NCI-H2107 treated with DMSO at 0.1 percent for 48 hours (cell line): ENCODE measurements at regions not wholly inside any gene's neighbourhood (a gene's known extent, or its start where the extent isn't known, plus 50 kb on each side); places are given as distances from the start of the nearest gene placed in this dataset.

ENCODE experiments used
- DNase-seq: peaks from one replicate; lab custom pipeline; 2025; ENCODE audit not compliant: unreplicated experiment; lab: John Stamatoyannopoulos, UW

DNA sequence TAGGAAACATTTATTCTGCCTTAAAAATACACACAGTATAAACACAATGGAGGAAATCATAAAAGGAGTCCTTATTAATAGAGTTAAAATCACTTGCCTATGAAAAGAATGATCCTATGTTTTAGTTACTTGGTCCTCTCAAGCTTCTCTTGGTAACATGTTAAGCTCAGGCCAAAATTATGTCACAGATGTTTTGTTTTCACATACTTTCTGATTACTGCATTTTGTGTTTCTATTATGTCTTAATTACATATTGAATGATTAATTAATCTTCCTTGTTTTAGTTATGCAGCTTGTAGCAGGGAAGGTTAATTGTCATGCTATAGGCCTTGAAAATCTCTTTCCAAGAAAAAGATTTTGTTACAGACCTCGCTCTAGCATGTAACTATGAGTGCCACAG lies 406.0 kb downstream of the PLA2G4A start:
- no peak for DNase-seq

DNA sequence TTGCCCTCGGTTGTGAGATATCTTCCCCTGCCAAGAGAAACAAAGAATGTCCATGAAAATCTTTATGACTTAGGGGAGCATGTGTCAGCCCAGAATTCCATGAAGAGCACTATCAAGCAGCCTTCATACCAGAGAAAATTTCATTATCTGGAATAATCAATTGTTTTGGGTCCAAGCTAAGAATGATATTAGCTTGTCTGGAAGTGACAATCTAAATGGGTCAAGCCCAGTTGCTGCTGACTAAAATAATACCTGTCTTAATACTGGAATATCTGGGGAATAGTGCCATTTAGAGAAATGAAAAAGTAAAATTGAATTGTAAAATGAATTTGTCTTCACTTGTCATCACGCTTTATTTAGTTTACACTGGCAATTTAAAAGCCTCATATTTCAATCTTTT lies 407.4 kb downstream of the PLA2G4A start:
- DNase-seq = no peak

DNA sequence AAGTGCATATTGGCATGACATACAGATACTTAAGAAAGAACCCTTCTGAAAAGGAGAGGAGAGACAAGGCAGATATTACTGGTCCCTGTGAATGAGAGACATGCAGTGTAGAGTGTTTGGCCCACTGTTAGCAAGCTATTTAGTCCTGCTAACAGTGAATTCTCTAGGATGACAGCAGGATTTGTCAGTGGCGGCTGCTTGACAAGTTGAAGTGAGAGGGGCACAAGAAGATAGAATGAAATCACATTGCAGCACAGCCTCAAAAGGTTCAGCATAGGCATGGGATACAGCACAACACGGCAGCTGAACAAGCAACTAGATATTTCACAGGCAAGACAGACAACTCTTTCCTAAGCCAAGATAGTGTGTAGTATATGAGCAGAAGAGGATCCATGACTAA lies 407.9 kb downstream of the PLA2G4A start:
- DNase-seq = no peak

GRCh38 chr1:187237542-187237941 lies 408.8 kb downstream of the PLA2G4A start:
- DNase-seq = no peak

DNA sequence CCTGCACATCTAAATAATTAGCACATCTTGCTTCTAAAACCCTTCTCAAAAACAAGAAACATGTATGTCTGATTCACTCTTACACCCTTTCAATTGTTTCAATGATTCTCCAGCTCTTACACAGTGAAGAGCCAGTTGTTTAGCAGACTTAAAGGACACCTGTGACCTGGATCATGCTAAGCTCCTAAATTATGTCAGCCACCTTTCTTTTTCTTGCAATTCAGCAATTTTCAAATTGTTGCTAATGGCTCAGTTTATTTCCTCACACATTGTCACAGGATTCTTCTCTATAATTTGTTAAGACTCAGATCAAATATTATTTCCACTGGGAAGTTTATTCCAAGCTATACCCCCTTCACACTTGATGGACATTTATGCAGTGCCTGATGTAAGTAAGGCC lies 413.2 kb downstream of the PLA2G4A start:
- no peak for DNase-seq

DNA sequence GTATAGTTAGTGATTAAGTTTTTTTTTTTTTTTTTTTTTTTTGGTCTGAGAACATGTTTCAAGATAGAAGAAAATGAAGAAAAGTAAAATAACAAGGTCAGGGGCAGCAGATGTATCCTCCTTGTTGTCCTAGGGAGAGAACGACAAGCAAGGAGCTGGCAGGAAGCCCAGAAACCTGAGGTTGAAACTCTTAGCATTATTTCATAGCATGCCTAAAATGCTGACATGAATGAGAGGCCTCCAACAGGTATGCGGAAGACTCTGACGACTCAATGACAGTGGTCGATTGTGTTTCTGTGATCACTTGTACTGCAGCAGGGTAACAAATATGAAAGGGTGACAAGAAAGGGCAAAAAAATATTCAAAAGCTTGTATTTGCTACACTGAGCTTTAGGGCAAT lies 415.9 kb downstream of the PLA2G4A start:
- peak; percentile 46 for DNase-seq

- no peak for DNase-seq
Observed at GRCh38 chr1:187245201-187245600, 416.5 kb downstream of the PLA2G4A start.

GRCh38 chr1:187249196-187249595 lies 420.4 kb downstream of the PLA2G4A start:
- no peak for DNase-seq

DNA sequence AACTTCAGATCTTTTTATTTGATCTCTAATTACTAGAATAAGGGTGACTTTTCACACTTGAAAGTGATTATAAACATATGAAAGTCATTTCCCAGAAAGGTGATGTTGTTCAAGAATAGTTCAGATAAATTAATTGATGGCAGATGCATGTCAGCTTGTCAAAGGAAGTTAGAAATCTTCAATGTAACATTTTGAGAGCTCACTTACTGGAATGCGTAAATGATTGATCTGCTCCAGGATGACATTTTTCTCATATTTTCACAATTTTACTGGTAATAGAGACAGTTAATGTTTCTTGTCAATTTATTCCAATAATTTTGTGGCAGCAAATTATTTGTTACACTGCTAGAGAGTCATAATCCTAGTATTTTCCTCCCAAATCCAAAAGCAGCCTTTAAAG lies 424.2 kb downstream of the PLA2G4A start:
- DNase-seq = no peak

- no peak for DNase-seq
Observed at GRCh38 chr1:187257476-187257875, 428.7 kb downstream of the PLA2G4A start.

DNA sequence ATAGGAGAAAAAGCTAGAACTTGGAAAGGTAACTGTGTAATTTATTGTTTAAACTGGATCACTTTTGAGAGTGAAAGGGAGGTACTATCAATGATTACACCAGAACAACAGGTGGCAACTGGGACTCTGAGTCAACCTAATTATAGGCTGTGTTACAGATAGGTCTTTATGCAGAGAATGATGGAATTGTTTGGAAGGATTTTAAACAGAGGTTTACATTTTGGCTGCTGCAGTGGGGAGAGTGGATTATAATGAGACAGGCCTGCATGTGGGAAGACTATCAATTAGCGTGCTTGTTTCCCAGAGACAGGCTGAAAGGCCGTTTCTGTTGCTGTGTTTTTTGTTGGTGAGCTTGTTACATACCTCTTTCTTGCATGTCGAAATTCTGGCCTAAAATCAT lies 432.9 kb downstream of the PLA2G4A start:
- DNase-seq = peak; percentile 94

DNA sequence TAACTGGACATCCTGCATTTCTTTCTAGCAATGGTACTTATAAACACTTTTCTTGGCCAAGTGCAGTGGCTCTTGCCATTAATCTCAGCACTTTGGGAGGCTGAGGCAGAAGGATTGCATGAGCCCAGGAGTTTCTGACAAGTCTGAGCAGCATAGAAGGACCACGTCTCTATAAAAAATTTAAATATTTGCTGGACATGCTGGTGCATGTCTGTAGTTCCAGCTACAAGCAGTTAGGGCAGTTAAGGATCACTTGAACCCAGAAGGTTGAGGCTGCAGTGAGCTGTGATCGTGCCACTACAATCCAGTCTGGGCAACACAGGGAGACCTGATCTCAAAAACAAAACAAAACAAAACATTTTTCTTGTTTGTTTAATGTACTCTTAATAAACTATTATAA lies 434.0 kb downstream of the PLA2G4A start:
- no peak for DNase-seq

DNA sequence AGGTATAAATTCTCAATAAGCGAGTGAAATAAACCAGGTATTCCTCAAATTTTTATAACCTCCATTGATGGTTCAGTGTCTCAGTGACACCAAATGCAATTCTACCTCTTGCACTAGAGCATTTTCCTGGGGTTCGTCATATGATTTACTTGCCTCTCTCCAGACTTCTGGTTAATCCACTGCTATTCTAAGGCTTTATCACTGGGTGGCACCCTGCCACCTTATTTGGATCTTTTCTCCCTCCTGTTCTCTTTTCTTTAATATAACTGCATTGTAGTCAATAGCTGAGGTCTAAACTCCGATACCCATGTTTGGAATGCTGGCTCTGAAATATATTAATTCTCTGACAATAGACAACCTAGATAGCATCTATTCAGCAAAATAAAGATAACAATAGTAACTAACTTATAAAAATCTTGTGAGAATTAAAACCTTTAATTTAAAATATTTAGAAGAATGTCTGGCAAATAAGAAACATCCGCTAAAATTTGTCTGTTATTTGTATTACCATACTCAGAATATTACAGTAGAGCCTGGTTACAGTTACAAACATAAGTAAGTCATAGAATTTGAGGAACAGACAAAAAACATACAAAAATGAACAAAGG lies 436.4 kb downstream of the PLA2G4A start:
- DNase-seq = peak; percentile 93

DNA sequence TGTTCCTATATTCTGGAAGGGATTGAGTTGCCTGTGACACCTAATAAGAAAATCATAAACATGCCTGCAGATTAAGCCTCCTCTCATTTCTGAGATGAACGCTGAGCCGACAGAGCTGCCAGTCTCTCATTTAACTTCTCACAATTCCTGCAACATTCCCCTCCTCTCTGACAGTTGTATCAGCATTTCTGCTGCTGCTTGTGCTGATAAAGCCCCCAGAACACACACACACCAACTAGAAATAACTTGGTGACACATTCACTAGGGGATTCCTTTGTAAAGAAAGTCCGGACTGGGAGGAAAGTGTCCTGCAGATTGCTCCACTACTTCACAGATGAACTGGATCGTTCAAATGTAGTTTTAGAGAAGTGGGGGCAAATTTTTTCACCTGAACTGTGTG lies 437.3 kb downstream of the PLA2G4A start:
- no peak for DNase-seq

DNA sequence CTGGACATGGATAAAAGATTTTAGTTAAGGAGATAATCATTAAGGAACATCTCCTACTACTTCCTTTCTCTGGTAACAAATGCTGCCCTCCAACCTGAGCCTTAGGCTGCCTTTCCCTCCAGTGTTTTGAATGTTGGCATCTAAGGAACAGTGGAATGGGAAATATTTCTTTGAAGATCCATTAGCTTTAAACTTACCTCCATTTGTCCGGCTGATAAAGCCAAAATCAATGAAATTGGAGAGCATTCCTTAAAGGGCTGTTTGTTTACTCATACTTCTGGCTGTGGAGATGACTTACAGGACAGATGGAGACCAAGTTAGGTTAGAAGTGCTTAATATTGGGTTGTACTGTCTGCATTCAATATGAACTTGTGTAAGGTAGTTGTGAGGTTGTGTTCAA lies 439.1 kb downstream of the PLA2G4A start:
- DNase-seq = no peak

- no peak for DNase-seq
Observed at GRCh38 chr1:187270256-187270655, 441.5 kb downstream of the PLA2G4A start.

DNA sequence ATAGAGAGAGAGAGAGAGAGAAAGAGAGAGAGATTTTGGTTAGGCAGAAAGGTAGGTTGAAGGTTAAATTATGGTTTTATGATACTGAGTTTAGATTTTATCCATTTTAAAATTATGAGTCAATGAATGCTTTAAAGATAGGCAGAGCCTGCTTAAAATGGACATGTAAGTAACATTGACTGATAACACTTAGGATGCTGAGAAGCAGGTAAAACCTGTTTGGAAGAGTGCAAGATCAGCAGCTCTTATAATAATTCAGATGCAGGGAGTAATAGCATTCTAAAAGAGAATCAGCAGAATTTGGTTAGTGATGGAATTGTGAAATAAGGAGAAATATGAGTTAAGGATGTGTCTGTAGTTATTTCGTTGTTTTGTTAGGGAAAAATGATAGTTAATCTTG lies 446.6 kb downstream of the PLA2G4A start:
- DNase-seq = no peak

GRCh38 chr1:187275985-187276575 lies 447.3 kb downstream of the PLA2G4A start:
- DNase-seq = no peak

GRCh38 chr1:187276677-187277076 lies 447.9 kb downstream of the PLA2G4A start:
- no peak for DNase-seq

DNA sequence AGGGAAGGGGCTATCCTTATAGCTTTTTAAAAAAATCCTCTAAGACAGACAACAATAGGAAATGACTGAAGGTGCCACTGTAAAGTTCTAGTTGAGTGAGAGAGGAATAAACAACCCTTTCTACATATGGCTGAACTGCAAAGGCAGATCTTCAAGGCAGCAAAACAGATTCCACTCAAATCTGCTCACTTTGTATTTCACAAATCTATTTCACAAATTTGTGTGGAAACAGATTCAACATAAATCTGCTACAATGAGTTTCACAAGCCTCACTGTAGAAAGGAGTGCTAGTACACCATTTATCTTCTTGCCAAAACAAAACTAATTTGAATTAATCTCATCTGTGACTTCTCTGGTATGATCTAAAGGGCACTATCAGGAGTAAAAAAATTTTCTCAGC lies 451.3 kb downstream of the PLA2G4A start:
- no peak for DNase-seq

- DNase-seq = no peak
Observed at GRCh38 chr1:187281085-187281484, 452.3 kb downstream of the PLA2G4A start.

DNA sequence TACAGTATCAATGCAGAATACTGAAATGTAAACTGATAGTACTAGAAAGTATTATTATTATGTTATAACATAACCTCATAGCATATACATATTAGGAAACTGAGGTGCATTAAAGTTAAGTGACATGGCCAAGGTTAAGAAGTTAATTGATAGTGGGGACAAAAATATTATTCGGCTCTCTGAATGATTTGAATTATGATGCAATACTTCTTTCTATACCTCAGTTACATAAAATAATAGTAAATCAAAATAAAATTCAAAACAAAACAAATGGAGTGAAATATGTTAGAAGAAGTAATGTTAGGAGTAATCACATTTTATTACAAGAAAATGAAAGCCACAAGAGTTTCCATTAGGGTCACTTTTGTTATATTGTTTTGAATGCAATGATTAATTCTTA lies 455.2 kb downstream of the PLA2G4A start:
- no peak for DNase-seq
